T-helper 1 cell treated with Interleukin-12 subunit alpha and Interleukin-12 subunit beta and Interleukin-4 antibody, amounts not matched to agents 30 μg/mL and 1 μg/mL, for 36 hours (primary cell): ENCODE measurements at regions not wholly inside any gene's neighbourhood (a gene's known extent, or its start where the extent isn't known, plus 50 kb on each side); places are given as distances from the start of the nearest gene placed in this dataset.
A peak's percentile ranks its signal among the peaks of the same experiment; 100 is the strongest.

Experiments
- H3K27ac Mint-ChIP-seq: one replicate; pipeline ENCODE4 v1.8.0; 2021; ENCODE audit warnings: mild to moderate bottlenecking, mixed read lengths
- H3K27me3 Mint-ChIP-seq: one replicate; pipeline ENCODE4 v1.8.0; 2021; ENCODE audit warnings: low read depth, mixed read lengths
- H3K36me3 Mint-ChIP-seq: one replicate; pipeline ENCODE4 v1.8.0; 2021; ENCODE audit warnings: low read depth, mixed read lengths
- H3K4me1 Mint-ChIP-seq: one replicate; pipeline ENCODE4 v1.8.0; 2021; ENCODE audit warnings: low read depth, mixed read lengths
- H3K4me3 Mint-ChIP-seq: one replicate; pipeline ENCODE4 v1.8.0; 2021; ENCODE audit warnings: mild to moderate bottlenecking, moderate library complexity, mixed read lengths
- H3K9me3 Mint-ChIP-seq: one replicate; pipeline ENCODE4 v1.8.0; 2021; ENCODE audit warnings: mixed read lengths

- Mint-ChIP-seq H3K27ac (peak overlapping the region; percentile 39), H3K27me3 (peaks cover 36% of the 10 kb centered on the region), H3K4me1 (peaks cover 46% of the 10 kb centered on the region), H3K4me3 (peak overlapping the region; percentile 22), H3K9me3 (no peaks in the 10 kb centered on the region), H3K36me3 (no peaks in the 10 kb centered on the region)
Observed at GRCh38 chr13:99436686-99437416, 64.4 kb upstream of the TM9SF2 start.

GRCh38 chr13:99439048-99439447 is 62.2 kb upstream of the TM9SF2 start:
- H3K4me1 Mint-ChIP-seq, result peaks cover 26% of the 10 kb centered on the region
- H3K27ac Mint-ChIP-seq, result no peak overlapping the region
- peaks cover 36% of the 10 kb centered on the region for H3K27me3 Mint-ChIP-seq
- no peaks in the 10 kb centered on the region for H3K36me3 Mint-ChIP-seq
- no peaks in the 10 kb centered on the region for H3K9me3 Mint-ChIP-seq
- no peak overlapping the region for H3K4me3 Mint-ChIP-seq

- Mint-ChIP-seq H3K4me3 (no peak overlapping the region), H3K9me3 (no peaks in the 10 kb centered on the region), H3K4me1 (peaks cover 19% of the 10 kb centered on the region), H3K27ac (no peak overlapping the region), H3K36me3 (no peaks in the 10 kb centered on the region), H3K27me3 (peaks cover 36% of the 10 kb centered on the region)
Observed at GRCh38 chr13:99439850-99440604, 61.2 kb upstream of the TM9SF2 start.

GRCh38 chr13:99442273-99442895 is 58.9 kb upstream of the TM9SF2 start:
- Mint-ChIP-seq H3K4me1 (peaks cover 6% of the 10 kb centered on the region), H3K27ac (peak overlapping the region; percentile 36), H3K27me3 (peaks cover 44% of the 10 kb centered on the region), H3K9me3 (no peaks in the 10 kb centered on the region), H3K36me3 (no peaks in the 10 kb centered on the region), H3K4me3 (no peak overlapping the region)

GRCh38 chr13:99446242-99446641 is 55.0 kb upstream of the TM9SF2 start:
- no peaks in the 10 kb centered on the region for H3K36me3 Mint-ChIP-seq
- peaks cover 21% of the 10 kb centered on the region for H3K27me3 Mint-ChIP-seq
- no peaks in the 10 kb centered on the region for H3K9me3 Mint-ChIP-seq
- H3K4me1 Mint-ChIP-seq, result peaks cover 2% of the 10 kb centered on the region
- no peak overlapping the region for H3K4me3 Mint-ChIP-seq
- no peak overlapping the region for H3K27ac Mint-ChIP-seq

DNA sequence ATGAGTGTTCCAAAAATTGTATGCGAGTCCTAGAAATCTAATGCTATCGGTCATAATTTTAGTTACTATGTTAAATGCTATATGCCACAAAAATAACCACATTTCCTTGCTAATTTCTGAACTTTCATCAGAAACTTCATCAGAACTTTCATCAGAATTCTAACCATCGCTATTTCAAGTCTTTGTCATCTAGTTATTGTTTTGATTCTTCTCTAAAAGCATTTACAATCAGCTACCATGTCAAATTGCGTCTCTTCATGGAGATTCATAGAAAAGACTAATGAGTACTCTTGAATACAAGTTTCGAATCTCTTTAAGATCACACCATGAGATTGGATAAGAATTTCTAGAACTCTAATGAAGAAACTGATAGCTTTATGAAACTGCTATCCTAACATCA is 52.7 kb upstream of the TM9SF2 start:
- Mint-ChIP-seq H3K9me3 (no peaks in the 10 kb centered on the region), H3K27me3 (peaks cover 18% of the 10 kb centered on the region), H3K36me3 (no peaks in the 10 kb centered on the region), H3K27ac (no peak overlapping the region), H3K4me1 (peaks cover 2% of the 10 kb centered on the region), H3K4me3 (no peak overlapping the region)

DNA sequence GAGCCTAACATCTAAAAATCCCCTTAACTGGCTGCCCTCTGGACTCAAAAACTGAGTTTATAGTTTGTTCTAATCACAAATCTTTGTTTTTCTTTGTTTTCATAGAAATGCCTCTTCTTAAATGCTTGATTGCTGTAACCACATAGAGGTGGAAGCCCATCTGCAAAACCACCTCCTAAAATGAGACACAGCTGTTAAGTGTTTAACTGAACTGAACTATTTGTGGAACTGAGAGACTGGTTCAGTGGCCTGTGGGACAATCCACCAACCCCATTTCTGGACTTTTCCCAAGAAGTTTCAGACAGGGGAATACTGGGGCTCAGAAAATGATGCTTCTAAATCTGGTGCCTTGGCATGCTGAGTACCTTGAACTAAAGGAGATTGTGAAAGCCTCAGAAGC is 50.9 kb upstream of the TM9SF2 start:
- Mint-ChIP-seq H3K27me3 (peaks cover 18% of the 10 kb centered on the region), H3K4me3 (no peak overlapping the region), H3K36me3 (no peaks in the 10 kb centered on the region), H3K27ac (no peak overlapping the region), H3K4me1 (peaks cover 2% of the 10 kb centered on the region), H3K9me3 (peaks cover 6% of the 10 kb centered on the region)
